HCT116 (cell line): ENCODE measurements at regions not wholly inside any gene's neighbourhood (a gene's known extent, or its start where the extent isn't known, plus 50 kb on each side); places are given as distances from the start of the nearest gene placed in this dataset.

Source experiments
- ATAC-seq: fragments of 200-7000 bp; cut with Tn5 transposase; 2 replicates; pipeline ENCODE4 v1.9.1; 2020; ENCODE audit warnings: mild to moderate bottlenecking, moderate library complexity
- BruUV-seq: library from RNA; stranded (reverse); fragments of 400-500 nt; replicated peaks from 2 replicates; lab custom pipeline; 2021; lab: Mats Ljungman, UMichigan
- CTCF ChIA-PET: fragments of 300-600 bp; sonication (Branson Sonifier 250); formaldehyde crosslinking; loops from one replicate; lab custom pipeline; 2021; ENCODE audit warnings: antibody characterized with exemption; lab: Charles Lee
- POLR2A ChIA-PET: fragments of 300-600, 350-600 bp; sonication (Branson Sonifier 250); formaldehyde crosslinking; loops from one replicate; lab custom pipeline; 2021; ENCODE audit warnings: antibody characterized with exemption; lab: Charles Lee
- RAD21 ChIA-PET, 2 experiments: fragments of 300-600 bp; sonication (Branson Sonifier 250); formaldehyde crosslinking; loops; one replicate each; lab custom pipeline; 2023; ENCODE audit warnings: low total read pairs in 2 of 2; ENCODE audit not compliant: uncharacterized antibody in 2 of 2, unreplicated experiment in 2 of 2, low non-redundant PET in 1 of 2; lab: Charles Lee
- DNase-seq: peaks from one replicate; pipeline ENCODE4 v3.0.0-alpha.2; 2010; ENCODE audit warnings: low read depth, low spot score
- H2AFZ ChIP-seq: fragments of 200-600 bp; shearing (Covaris generic), sonication (generic); 2 replicates; pipeline ENCODE4 v1.6.1; 2017; ENCODE audit warnings: low read depth, mixed run types, mixed read lengths, antibody characterized with exemption, low read length; ENCODE audit not compliant: poor library complexity, severe bottlenecking
- H3K27ac ChIP-seq: 2 replicates; pipeline ENCODE4 v1.5.1; 2012; ENCODE audit warnings: low read depth, low read length
- H3K27me3 ChIP-seq: fragments of 200-600 bp; sonication (generic); 2 replicates; pipeline ENCODE4 v1.6.1; 2016; ENCODE audit warnings: mixed run types, low read length, mixed read lengths; ENCODE audit not compliant: insufficient read depth
- H3K36me3 ChIP-seq, 2 experiments: fragments of 200-500 bp in 1 of 2; fragments of 200-600 bp in 1 of 2; sonication (Bioruptor generic) in 1 of 2; sonication (generic) in 1 of 2; 2 replicates each; pipeline versions ENCODE4 v1.5.1 to v1.6.1; 2014 to 2016; ENCODE audit warnings: low read length in 2 of 2, inconsistent platforms in 1 of 2, mixed read lengths in 1 of 2, mixed run types in 1 of 2; ENCODE audit not compliant: insufficient read depth in 2 of 2, control insufficient read depth in 1 of 2
- H3K4me1 ChIP-seq, 2 experiments: fragments of 200-600 bp in 1 of 2; sonication (generic) in 1 of 2; 2 replicates each; pipeline versions ENCODE4 v1.5.1 to v1.6.1; 2012 to 2017; ENCODE audit warnings: low read length in 2 of 2, inconsistent platforms in 1 of 2, mild to moderate bottlenecking in 1 of 2, mixed read lengths in 1 of 2, mixed run types in 1 of 2, moderate library complexity in 1 of 2; ENCODE audit not compliant: insufficient read depth in 2 of 2, control insufficient read depth in 1 of 2
- H3K4me2 ChIP-seq: fragments of 200-600 bp; sonication (generic); 2 replicates; pipeline ENCODE4 v1.6.1; 2017; ENCODE audit warnings: mixed run types, low read length, mixed read lengths
- H3K4me3 ChIP-seq, 2 experiments: fragments of 200-600 bp in 1 of 2; sonication (generic) in 1 of 2; replicated peaks in 1 of 2; 2 replicates each; pipeline ENCODE4 v1.5.1; 2011 to 2016; ENCODE audit warnings: low read length in 2 of 2, control low read depth in 1 of 2, low read depth in 1 of 2, mild to moderate bottlenecking in 1 of 2, mixed read lengths in 1 of 2, mixed run types in 1 of 2
- H3K79me2 ChIP-seq: fragments of 200-600 bp; sonication (generic); 2 replicates; pipeline ENCODE4 v1.6.1; 2017; ENCODE audit warnings: mild to moderate bottlenecking, mixed run types, low read length, moderate library complexity, mixed read lengths; ENCODE audit not compliant: insufficient read depth
- H3K9ac ChIP-seq: fragments of 200-600 bp; sonication (generic); 2 replicates; pipeline ENCODE4 v1.6.1; 2016; ENCODE audit warnings: low read length, mixed read lengths
- H3K9me2 ChIP-seq: fragments of 200-600 bp; sonication (generic), shearing (Covaris generic); 2 replicates; pipeline ENCODE4 v1.6.1; 2017; ENCODE audit warnings: mixed run types, mild to moderate bottlenecking, moderate library complexity; ENCODE audit not compliant: insufficient read depth
- H3K9me3 ChIP-seq, 2 experiments: fragments of 200-500 bp in 1 of 2; fragments of 200-600 bp in 1 of 2; sonication (Bioruptor generic) in 1 of 2; sonication (generic) in 1 of 2; 2 replicates each; pipeline ENCODE4 v1.6.1; 2014 to 2017; ENCODE audit warnings: low read length in 2 of 2, mixed read lengths in 2 of 2, inconsistent platforms in 1 of 2, low read depth in 1 of 2, mild to moderate bottlenecking in 1 of 2, mixed run types in 1 of 2, moderate library complexity in 1 of 2; ENCODE audit not compliant: control insufficient read depth in 1 of 2, insufficient read depth in 1 of 2
- H4K20me1 ChIP-seq: fragments of 200-600 bp; sonication (generic), shearing (Covaris generic); 2 replicates; pipeline ENCODE4 v1.6.1; 2017; ENCODE audit warnings: mixed run types, mild to moderate bottlenecking, moderate library complexity; ENCODE audit not compliant: insufficient read depth
- CTCF ChIP-seq, 3 experiments: fragments of 200-600 bp in 1 of 3; sonication (generic) in 1 of 3; IDR thresholded peaks in 2 of 3; conservative IDR thresholded peaks in 1 of 3; 2 replicates each; pipeline ENCODE4 v1.5.1; 2012 to 2017; ENCODE audit warnings: low read depth in 2 of 3, low read length in 2 of 3, antibody characterized with exemption in 1 of 3, borderline replicate concordance in 1 of 3, control low read depth in 1 of 3, mild to moderate bottlenecking in 1 of 3, mixed read lengths in 1 of 3, mixed run types in 1 of 3, moderate library complexity in 1 of 3; ENCODE audit not compliant: insufficient read depth in 1 of 3
- EGR1 ChIP-seq: IDR thresholded peaks from 2 replicates; pipeline ENCODE4 v1.6.1; 2012; ENCODE audit warnings: low read depth
- ELF1 ChIP-seq: IDR thresholded peaks from 2 replicates; pipeline ENCODE4 v1.6.1; 2012; ENCODE audit warnings: low read depth, borderline replicate concordance
- EZH2phosphoT487 ChIP-seq: fragments of 200-600 bp; IDR thresholded peaks from 2 replicates; pipeline ENCODE4 v1.6.1; 2018; ENCODE audit warnings: antibody characterized with exemption, borderline replicate concordance
- MAX ChIP-seq: IDR thresholded peaks from 2 replicates; pipeline ENCODE4 v1.6.1; 2012
- POLR2A ChIP-seq: IDR thresholded peaks from 2 replicates; pipeline ENCODE4 v1.7.0; 2011; ENCODE audit warnings: borderline replicate concordance; ENCODE audit not compliant: insufficient read depth, insufficient read length; ENCODE audit errors: extremely low read depth
- POLR2AphosphoS5 ChIP-seq: IDR thresholded peaks from 2 replicates; pipeline ENCODE4 v1.6.1; 2011; ENCODE audit warnings: mild to moderate bottlenecking, low read depth, low read length, moderate library complexity
- RAD21 ChIP-seq: IDR thresholded peaks from 2 replicates; pipeline ENCODE4 v1.6.1; 2012; ENCODE audit warnings: low read depth, mild to moderate bottlenecking
- REST ChIP-seq: IDR thresholded peaks from 2 replicates; pipeline ENCODE4 v1.6.1; 2012; ENCODE audit warnings: low read depth
- SIN3A ChIP-seq: IDR thresholded peaks from 2 replicates; pipeline ENCODE4 v1.6.1; 2012; ENCODE audit warnings: low read depth
- SP1 ChIP-seq: IDR thresholded peaks from 2 replicates; pipeline ENCODE4 v1.6.1; 2012; ENCODE audit warnings: low read depth
- SRF ChIP-seq: IDR thresholded peaks from 2 replicates; pipeline ENCODE4 v1.6.1; 2012; ENCODE audit warnings: low read depth
- TCF7L2 ChIP-seq: IDR thresholded peaks from 2 replicates; pipeline ENCODE4 v1.7.0; 2011; ENCODE audit warnings: borderline replicate concordance, inconsistent platforms; ENCODE audit not compliant: insufficient read depth, insufficient read length; ENCODE audit errors: extremely low read depth
- YY1 ChIP-seq: IDR thresholded peaks from 2 replicates; pipeline ENCODE4 v1.6.1; 2011; ENCODE audit warnings: low read length, low read depth, moderate library complexity, mild to moderate bottlenecking; ENCODE audit not compliant: insufficient replicate concordance; ENCODE audit errors: extremely low read depth
- ZFX ChIP-seq: fragments of 450-650 bp; IDR thresholded peaks from 2 replicates; pipeline ENCODE4 v1.6.1; 2017
- intact Hi-C: fragments of 100-400 bp; cut with micrococcal nuclease; formaldehyde crosslinking; loops from 2 replicates; pipeline ENCODE4 v1.10.0; 2022

GRCh38 chr6:145263778-145264211 is 471.5 kb downstream of the EPM2A start:
- H3K4me3 ChIP-seq, result no peak overlapping the region
- no peak for ATAC-seq
- H4K20me1 ChIP-seq, result no peaks in the 10 kb centered on the region
- DNase-seq, result no peak
- TF ChIP-seq SRF, result no peak
- no peak for TF ChIP-seq EGR1
- no peak for TF ChIP-seq YY1
- no peak for TF ChIP-seq SIN3A
- TF ChIP-seq CTCF (IDR thresholded peaks at IDR 0.05 in 2 of 3, conservative IDR thresholded peaks at IDR 0.05 in 1 of 3; ENCODE audit: borderline replicate concordance in 1 of 3, insufficient read depth in 1 of 3, low read depth in 2 of 3, low read length in 2 of 3), result no peak
- no peak for TF ChIP-seq ELF1
- TF ChIP-seq MAX, result no peak
- no peak for TF ChIP-seq TCF7L2
- TF ChIP-seq RAD21, result no peak
- TF ChIP-seq SP1, result no peak
- TF ChIP-seq EZH2phosphoT487, result no peak
- no peak for TF ChIP-seq REST
- TF ChIP-seq POLR2AphosphoS5, result no peak
- no peak for TF ChIP-seq ZFX
- TF ChIP-seq POLR2A, result no peak
- TF ChIP-seq, all 23 proteins: peak for 0
- intact Hi-C loops, result no loop called here
- H3K9me2 ChIP-seq, result no peaks in the 10 kb centered on the region
- no peaks in the 10 kb centered on the region for H3K79me2 ChIP-seq
- H3K4me1 ChIP-seq, result no peaks in the 10 kb centered on the region
- no TSS peak for BruUV-seq
- H3K27me3 ChIP-seq, result no peaks in the 10 kb centered on the region
- no peak overlapping the region for H3K9ac ChIP-seq
- no peak overlapping the region for H3K4me2 ChIP-seq
- no peaks in the 10 kb centered on the region for H3K9me3 ChIP-seq
- H2AFZ ChIP-seq, result no peak overlapping the region
- H3K36me3 ChIP-seq, result no peaks in the 10 kb centered on the region
- ChIA-PET POLR2A (no interaction called here), CTCF (no interaction called here), RAD21 (no interaction called here)
- H3K27ac ChIP-seq, result no peak overlapping the region
